ENCODE measurements at regions not wholly inside any gene's neighbourhood (a gene's known extent, or its start where the extent isn't known, plus 50 kb on each side); places are given as distances from the start of the nearest gene placed in this dataset.
"Not testable (repeated sequence)": the region's sequence is repeated elsewhere in the genome, so short reads cannot be mapped to it uniquely, and the experiment has no call there.

GRCh38 chr3:82739390-82739789, 977.9 kb upstream of the GBE1 start:
- no peak for DNase-seq

- DNase-seq = no peak
These were observed 975.3 kb upstream of the GBE1 start for GRCh38 chr3:82736696-82737277.

GRCh38 chr3:82715091-82715856, 953.8 kb upstream of the GBE1 start:
- DNase-seq = no peak

GRCh38 chr3:82707035-82707434, 945.6 kb upstream of the GBE1 start:
- DNase-seq = no peak

- no peak for DNase-seq
These were observed 924.3 kb upstream of the GBE1 start for GRCh38 chr3:82685761-82686160.

- DNase-seq = no peak
These were observed 915.0 kb upstream of the GBE1 start for GRCh38 chr3:82676356-82677026.

- DNase-seq = no peak
These were observed 911.5 kb upstream of the GBE1 start for GRCh38 chr3:82672966-82673365.

GRCh38 chr3:82671466-82671865, 910.0 kb upstream of the GBE1 start:
- DNase-seq = no peak

- no peak for DNase-seq
These were observed 893.3 kb upstream of the GBE1 start for GRCh38 chr3:82654708-82655107.

GRCh38 chr3:82643948-82644347, 882.5 kb upstream of the GBE1 start:
- no peak for DNase-seq

GRCh38 chr3:82641701-82642100, 880.3 kb upstream of the GBE1 start:
- DNase-seq = no peak

- no peak for DNase-seq
These were observed 878.8 kb upstream of the GBE1 start for GRCh38 chr3:82640254-82640653.

- no peak for DNase-seq
These were observed 876.1 kb upstream of the GBE1 start for GRCh38 chr3:82637574-82637973.

- DNase-seq = no peak
These were observed 874.7 kb upstream of the GBE1 start for GRCh38 chr3:82636177-82636576.

- no peak for DNase-seq
These were observed 871.9 kb upstream of the GBE1 start for GRCh38 chr3:82633319-82633718.

GRCh38 chr3:82629937-82630336, 868.5 kb upstream of the GBE1 start:
- no peak for DNase-seq

- DNase-seq = no peak
These were observed 867.1 kb upstream of the GBE1 start for GRCh38 chr3:82628385-82629014.

GRCh38 chr3:82627733-82628132, 866.3 kb upstream of the GBE1 start:
- no peak for DNase-seq

- not testable (repeated sequence) for DNase-seq
These were observed 859.3 kb upstream of the GBE1 start for GRCh38 chr3:82620744-82621143.

GRCh38 chr3:82618594-82618993, 857.1 kb upstream of the GBE1 start:
- DNase-seq = no peak

- DNase-seq = no peak
These were observed 848.8 kb upstream of the GBE1 start for GRCh38 chr3:82610236-82610635.

GRCh38 chr3:82607391-82607790, 845.9 kb upstream of the GBE1 start:
- no peak for DNase-seq

GRCh38 chr3:82596805-82597204, 835.4 kb upstream of the GBE1 start:
- DNase-seq = no peak

GRCh38 chr3:82595530-82595929, 834.1 kb upstream of the GBE1 start:
- DNase-seq = no peak
